Neuronal stem cell (in vitro differentiated cells): ENCODE measurements at regions not wholly inside any gene's neighbourhood (a gene's known extent, or its start where the extent isn't known, plus 50 kb on each side); places are given as distances from the start of the nearest gene placed in this dataset.

ENCODE experiments used
- DNase-seq: peaks from one replicate; pipeline ENCODE4 v3.0.0-alpha.2; 2013; ENCODE audit warnings: low spot score
- H2AFZ ChIP-seq: one replicate; pipeline ENCODE4 v1.6.1; 2013; ENCODE audit warnings: mild to moderate bottlenecking, low read length, inconsistent platforms
- H2AK5ac ChIP-seq: 2 replicates; pipeline ENCODE4 v1.6.1; 2013; ENCODE audit warnings: low read depth, mild to moderate bottlenecking, inconsistent platforms, low read length, moderate library complexity, mixed read lengths
- H2BK120ac ChIP-seq: 2 replicates; pipeline ENCODE4 v1.6.1; 2013; ENCODE audit warnings: low read depth, mild to moderate bottlenecking, inconsistent platforms, low read length, moderate library complexity, mixed read lengths
- H2BK12ac ChIP-seq: one replicate; pipeline ENCODE4 v1.6.1; 2013; ENCODE audit warnings: low read length, inconsistent platforms
- H2BK15ac ChIP-seq: 2 replicates; pipeline ENCODE4 v1.6.1; 2013; ENCODE audit warnings: mild to moderate bottlenecking, low read length, inconsistent platforms, mixed read lengths
- H2BK5ac ChIP-seq: one replicate; pipeline ENCODE4 v1.6.1; 2013; ENCODE audit warnings: inconsistent platforms, mild to moderate bottlenecking, low read length, moderate library complexity
- H3K14ac ChIP-seq: one replicate; pipeline ENCODE4 v1.6.1; 2013; ENCODE audit warnings: low read length, inconsistent platforms
- H3K18ac ChIP-seq: 2 replicates; pipeline ENCODE4 v1.6.1; 2013; ENCODE audit warnings: low read length, inconsistent platforms
- H3K23ac ChIP-seq: 2 replicates; pipeline ENCODE4 v1.6.1; 2013; ENCODE audit warnings: low read depth, mild to moderate bottlenecking, mixed read lengths, low read length, inconsistent platforms; ENCODE audit not compliant: poor library complexity
- H3K27ac ChIP-seq: replicated peaks from 3 replicates; pipeline ENCODE4 v1.5.1; 2013; ENCODE audit warnings: low read length, inconsistent platforms
- H3K27me3 ChIP-seq, 3 experiments: 2 replicates each; pipeline ENCODE4 v1.6.1; 2013; ENCODE audit warnings: low read length in 3 of 3, mild to moderate bottlenecking in 2 of 3, inconsistent platforms in 1 of 3, low read depth in 1 of 3, mixed read lengths in 1 of 3, moderate library complexity in 1 of 3; ENCODE audit not compliant: control insufficient read depth in 3 of 3, insufficient read depth in 3 of 3
- H3K36me3 ChIP-seq, 2 donors: replicated peaks in 1 of 2; 2 replicates each; pipeline ENCODE4 v1.6.1; 2013; ENCODE audit warnings: low read length in 2 of 2; ENCODE audit not compliant: control insufficient read depth in 2 of 2, insufficient read depth in 2 of 2
- H3K4ac ChIP-seq: 2 replicates; pipeline ENCODE4 v1.6.1; 2013; ENCODE audit warnings: inconsistent platforms, mild to moderate bottlenecking, low read length, moderate library complexity
- H3K4me1 ChIP-seq, 2 donors: 1 replicate in 1 of 2; 2 replicates in 1 of 2; pipeline ENCODE4 v1.6.1; 2013; ENCODE audit warnings: low read length in 2 of 2, low read depth in 1 of 2; ENCODE audit not compliant: control insufficient read depth in 2 of 2, insufficient read depth in 1 of 2
- H3K4me2 ChIP-seq: one replicate; pipeline ENCODE4 v1.6.1; 2013; ENCODE audit warnings: mild to moderate bottlenecking, low read length, inconsistent platforms; ENCODE audit not compliant: insufficient read depth, poor library complexity, severe bottlenecking
- H3K4me3 ChIP-seq, 2 donors: 2 replicates each; pipeline ENCODE4 v1.5.1; 2013; ENCODE audit warnings: low read length in 2 of 2, mild to moderate bottlenecking in 2 of 2, inconsistent platforms in 1 of 2, moderate library complexity in 1 of 2
- H3K79me1 ChIP-seq: one replicate; pipeline ENCODE4 v1.6.1; 2013; ENCODE audit warnings: low read depth, mild to moderate bottlenecking, inconsistent platforms, low read length, moderate library complexity
- H3K9ac ChIP-seq: one replicate; pipeline ENCODE4 v1.6.1; 2013; ENCODE audit warnings: mild to moderate bottlenecking, low read depth, low read length, inconsistent platforms; ENCODE audit not compliant: poor library complexity
- H3K9me3 ChIP-seq, 2 donors: replicated peaks in 1 of 2; 2 replicates each; pipeline versions ENCODE3 to v1.6.1; 2013; ENCODE audit warnings: low read length in 2 of 2, mild to moderate bottlenecking in 2 of 2, inconsistent platforms in 1 of 2, low read depth in 1 of 2, mixed read lengths in 1 of 2, moderate library complexity in 1 of 2; ENCODE audit not compliant: control insufficient read depth in 2 of 2, insufficient read depth in 1 of 2
- H4K8ac ChIP-seq: one replicate; pipeline ENCODE4 v1.6.1; 2013; ENCODE audit warnings: low read depth, mild to moderate bottlenecking, inconsistent platforms, low read length, moderate library complexity
- H4K91ac ChIP-seq: one replicate; pipeline ENCODE4 v1.6.1; 2013; ENCODE audit warnings: low read length, low read depth, mild to moderate bottlenecking, inconsistent platforms; ENCODE audit not compliant: poor library complexity
- WGBS, 2 donors: extraction: QIAGEN DNeasy Blood & Tissue Kit; methylation state at CpG; one replicate each; pipeline ENCODE4 v1.1.7; 2013; ENCODE audit warnings: missing lambda C conversion rate in 2 of 2, mixed read lengths in 1 of 2; ENCODE audit not compliant: insufficient read length in 2 of 2, insufficient replicate concordance in 1 of 2; ENCODE audit errors: extremely low coverage in 2 of 2; 5-methylcytosine and 5-hydroxymethylcytosine counted together

DNA sequence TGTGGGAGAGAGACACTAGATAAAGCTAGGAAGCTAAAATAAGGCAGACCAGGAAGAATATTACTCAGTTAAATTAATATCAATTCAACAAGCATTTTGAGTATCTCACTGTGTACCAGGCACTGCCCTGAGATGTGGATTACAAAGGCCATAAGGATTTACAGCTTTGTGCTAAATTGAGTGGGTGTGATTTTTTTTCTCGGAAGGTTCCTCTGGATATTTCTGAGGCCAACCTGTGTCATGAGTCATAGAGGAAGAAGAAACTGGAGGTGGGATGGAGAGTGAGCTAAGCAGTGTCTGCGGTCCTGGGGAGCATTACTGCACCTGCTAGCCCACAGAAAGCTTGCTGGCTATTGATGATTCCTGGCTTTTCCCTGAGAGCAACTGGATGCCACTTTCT lies 135.2 kb downstream of the RFPL4B start:
- Histone ChIP-seq H3K18ac (no peak overlapping the region), H2BK15ac (no peak overlapping the region), H3K4me3 (no peak overlapping the region), H3K4me2 (no peak overlapping the region), H4K8ac (no peak overlapping the region), H3K27me3 (no peaks in the 10 kb centered on the region), H3K23ac (no peak overlapping the region), H3K4me1 (peaks cover 0 to 2% of the 10 kb centered on the region in 2 donors), H3K4ac (no peak overlapping the region), H2BK12ac (no peak overlapping the region), H3K9me3 (no peaks in the 10 kb centered on the region), H4K91ac (no peak overlapping the region), H3K14ac (no peak overlapping the region), H3K27ac (no peak overlapping the region), H2BK120ac (no peak overlapping the region), H3K9ac (no peak overlapping the region), H2AFZ (no peak overlapping the region), H2AK5ac (no peak overlapping the region), H3K79me1 (no peaks in the 10 kb centered on the region), H2BK5ac (no peak overlapping the region), H3K36me3 (no peaks in the 10 kb centered on the region)
- no peak for DNase-seq
- WGBS, 2 donors: no CpG with 5 or more reads among the region's 2 CpGs

- DNase-seq: no peak
- no peak overlapping the region for H2BK120ac ChIP-seq
- H3K18ac ChIP-seq: no peak overlapping the region
- no peak overlapping the region for H2AK5ac ChIP-seq
- no peak overlapping the region for H2BK12ac ChIP-seq
- H3K27me3 ChIP-seq: no peaks in the 10 kb centered on the region
- no peak overlapping the region for H3K4me3 ChIP-seq
- H2BK5ac ChIP-seq: no peak overlapping the region
- no peak overlapping the region for H3K14ac ChIP-seq
- H3K4me1 ChIP-seq: peaks cover 0 to 4% of the 10 kb centered on the region in 2 donors
- H3K79me1 ChIP-seq: no peaks in the 10 kb centered on the region
- H3K9me3 ChIP-seq: no peaks in the 10 kb centered on the region
- H3K36me3 ChIP-seq: no peaks in the 10 kb centered on the region
- H3K27ac ChIP-seq: no peak overlapping the region
- no peak overlapping the region for H4K8ac ChIP-seq
- H3K4me2 ChIP-seq: no peak overlapping the region
- H3K9ac ChIP-seq: no peak overlapping the region
- no peak overlapping the region for H3K4ac ChIP-seq
- no peak overlapping the region for H2BK15ac ChIP-seq
- no CpG with 5 or more reads among the region's 3 CpGs for WGBS, 2 donors
- H4K91ac ChIP-seq: no peak overlapping the region
- no peak overlapping the region for H3K23ac ChIP-seq
- H2AFZ ChIP-seq: peak overlapping the region; percentile 14
Measured at GRCh38 chr6:112485120-112485826, 138.1 kb downstream of the RFPL4B start.

DNA sequence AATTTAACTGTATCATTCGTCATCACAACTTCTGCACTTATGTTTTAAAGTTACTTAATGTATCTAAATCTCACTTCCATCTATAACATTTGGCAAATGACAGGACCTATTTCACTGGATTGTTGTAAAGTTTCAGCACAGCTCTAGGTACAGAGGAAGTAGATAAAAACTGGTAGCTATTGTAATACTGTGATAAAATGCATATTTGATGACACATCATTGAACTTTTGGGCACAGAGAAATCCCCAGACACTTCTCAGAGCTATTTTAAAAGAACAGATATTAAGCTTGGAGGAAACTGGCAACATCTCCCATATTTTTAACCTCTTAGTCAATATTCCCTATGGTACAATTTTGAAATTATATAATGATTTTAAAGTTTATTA lies 138.7 kb downstream of the RFPL4B start:
- no CpG with 5 or more reads among the region's 1 CpG for WGBS, 2 donors
- Histone ChIP-seq H3K4me3 (no peak overlapping the region), H3K79me1 (no peaks in the 10 kb centered on the region)

DNA sequence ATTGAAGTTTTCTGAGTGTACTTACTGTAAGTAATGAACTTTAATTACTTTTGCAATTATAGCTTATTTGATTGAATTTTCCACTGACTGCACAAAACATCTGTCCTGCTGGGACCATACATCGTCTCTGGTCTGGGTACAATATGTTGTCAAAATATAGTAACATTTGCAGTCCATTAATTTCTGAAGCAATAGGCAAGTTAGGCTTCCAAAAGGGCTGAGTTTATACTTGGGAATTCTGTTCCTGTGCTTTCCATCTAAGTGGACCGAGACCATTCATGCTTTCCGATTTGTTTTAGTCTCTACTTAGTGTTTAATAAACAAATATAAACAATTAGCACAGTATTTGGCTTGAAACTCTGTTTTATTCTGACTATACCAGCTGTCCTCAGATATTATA lies 139.3 kb downstream of the RFPL4B start:
- Histone ChIP-seq H3K4me1 (peaks cover 0 to 4% of the 10 kb centered on the region in 2 donors), H2AFZ (no peak overlapping the region), H2BK12ac (no peak overlapping the region), H4K91ac (no peak overlapping the region), H3K9ac (no peak overlapping the region), H3K23ac (no peak overlapping the region), H3K27ac (no peak overlapping the region), H3K27me3 (no peaks in the 10 kb centered on the region), H3K79me1 (no peaks in the 10 kb centered on the region), H2BK120ac (no peak overlapping the region), H3K4me2 (no peak overlapping the region), H3K4me3 (no peak overlapping the region), H2AK5ac (no peak overlapping the region), H3K18ac (no peak overlapping the region), H3K36me3 (no peaks in the 10 kb centered on the region), H2BK15ac (no peak overlapping the region), H4K8ac (no peak overlapping the region), H3K9me3 (no peaks in the 10 kb centered on the region), H3K14ac (no peak overlapping the region), H3K4ac (no peak overlapping the region), H2BK5ac (no peak overlapping the region)
- no CpG with 5 or more reads among the region's 3 CpGs for WGBS, 2 donors
- no peak for DNase-seq

More for the DNA sequence above, 138.7 kb downstream of the RFPL4B start:
- Histone ChIP-seq H3K14ac (no peak overlapping the region), H2BK5ac (no peak overlapping the region), H4K91ac (no peak overlapping the region), H2BK120ac (no peak overlapping the region), H3K4me1 (peaks cover 0 to 4% of the 10 kb centered on the region in 2 donors), H3K9ac (no peak overlapping the region), H2AFZ (no peak overlapping the region), H4K8ac (no peak overlapping the region), H3K4ac (no peak overlapping the region), H2BK15ac (no peak overlapping the region), H3K36me3 (no peaks in the 10 kb centered on the region), H3K23ac (no peak overlapping the region), H2BK12ac (no peak overlapping the region), H3K9me3 (no peaks in the 10 kb centered on the region), H3K27ac (no peak overlapping the region), H3K4me2 (no peak overlapping the region), H3K18ac (no peak overlapping the region), H3K27me3 (no peaks in the 10 kb centered on the region), H2AK5ac (no peak overlapping the region)
- DNase-seq: no peak
